ENCODE measurements at regions not wholly inside any gene's neighbourhood (a gene's known extent, or its start where the extent isn't known, plus 50 kb on each side); places are given as distances from the start of the nearest gene placed in this dataset.
A peak's percentile ranks its signal among the peaks of the same experiment; 100 is the strongest.
"Not testable (repeated sequence)": the region's sequence is repeated elsewhere in the genome, so short reads cannot be mapped to it uniquely, and the experiment has no call there.

- no peak for DNase-seq (ENCODE audit: low read depth in 2 of 3, low spot score in 2 of 3)
These were observed 294.8 kb downstream of the FOXO1 start for GRCh38 chr13:40371531-40372125.

DNA sequence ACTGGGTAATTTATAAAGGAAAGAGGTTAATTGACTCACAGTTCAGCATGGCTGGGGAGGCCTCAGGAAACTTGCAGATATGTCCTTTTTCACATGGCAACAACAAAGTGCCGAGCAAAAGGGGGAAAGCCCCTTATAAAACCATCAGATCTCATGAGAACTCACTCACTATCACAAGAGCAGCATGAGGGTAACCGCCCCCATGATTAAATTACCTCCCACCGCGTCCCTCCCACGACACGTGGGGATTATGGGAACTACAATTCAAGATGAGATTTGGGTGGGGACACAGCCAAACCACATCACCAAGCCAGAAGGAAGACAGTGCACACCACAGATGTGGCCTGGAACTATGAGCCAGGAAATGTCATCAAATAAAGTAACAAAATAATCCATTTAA, 292.8 kb downstream of the FOXO1 start:
- not testable (repeated sequence) for DNase-seq (ENCODE audit: low read depth in 2 of 3, low spot score in 2 of 3)

GRCh38 chr13:40375489-40376171, 290.8 kb downstream of the FOXO1 start:
- DNase-seq (ENCODE audit: low read depth in 2 of 3, low spot score in 2 of 3) = no peak

DNA sequence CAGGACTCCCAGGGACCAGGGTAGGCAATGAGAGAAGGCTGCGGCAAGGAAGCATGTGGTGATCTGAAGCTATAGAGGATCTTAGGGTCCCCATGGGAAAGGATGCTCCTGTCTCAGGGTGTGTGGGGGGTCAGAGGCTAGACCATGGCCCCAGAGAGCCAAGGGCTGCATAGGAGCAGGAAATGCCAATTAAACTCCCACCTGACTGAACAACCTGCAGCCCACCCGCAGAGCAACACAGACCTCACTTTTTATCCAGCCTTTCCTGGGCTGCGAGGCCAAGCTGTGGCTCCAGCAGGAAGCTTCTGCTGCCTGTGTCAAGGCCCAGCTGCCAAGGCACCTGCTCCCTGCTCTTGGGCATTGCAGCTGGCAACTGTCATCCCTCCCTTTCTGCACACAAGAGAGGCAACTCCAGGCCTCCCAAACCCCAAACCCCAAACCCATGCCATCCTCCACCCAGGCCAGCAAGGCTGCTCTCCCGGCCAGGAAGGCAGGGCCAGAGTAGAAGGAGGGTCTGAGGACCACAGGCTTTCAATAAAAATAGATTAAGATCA, 290.1 kb downstream of the FOXO1 start:
- DNase-seq (ENCODE audit: low read depth in 2 of 3, low spot score in 2 of 3) = peak in 1 of 3 donors; percentile 20

DNA sequence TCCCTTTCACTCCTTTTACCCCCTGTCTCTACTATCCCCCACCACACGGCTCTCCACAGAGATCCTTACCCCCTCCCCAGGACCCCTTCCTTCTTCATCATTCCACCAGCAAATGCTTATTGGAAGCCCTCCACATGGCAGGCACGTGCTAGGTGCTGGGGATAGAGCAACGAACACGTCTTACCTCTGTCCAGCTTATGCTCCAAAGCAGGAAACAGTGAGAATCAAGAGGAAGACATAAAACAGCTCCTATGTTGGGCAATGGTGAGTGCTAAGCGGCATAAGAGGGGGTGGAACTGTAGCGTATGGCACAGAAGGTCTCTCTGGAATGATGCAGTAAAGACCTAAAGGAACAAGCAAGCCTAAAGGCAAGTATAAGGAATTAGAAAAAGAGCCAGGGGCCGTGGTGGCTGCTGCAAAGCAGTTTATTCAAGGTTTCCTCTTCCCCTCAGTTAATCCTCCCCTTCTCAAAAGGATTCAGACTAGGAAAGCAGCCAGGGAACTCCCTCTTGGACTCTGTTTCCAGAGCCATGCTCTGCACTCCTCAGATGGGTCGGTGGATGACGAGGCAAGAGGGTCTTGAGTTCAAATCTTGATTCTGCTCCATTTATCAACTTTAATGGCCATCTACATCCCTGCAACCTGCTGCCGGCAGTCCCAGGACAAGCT, 289.4 kb downstream of the FOXO1 start:
- no peak for DNase-seq (ENCODE audit: low read depth in 2 of 3, low spot score in 2 of 3)

GRCh38 chr13:40377783-40378182, 288.7 kb downstream of the FOXO1 start:
- DNase-seq (ENCODE audit: low read depth in 2 of 3, low spot score in 2 of 3) = no peak

DNA sequence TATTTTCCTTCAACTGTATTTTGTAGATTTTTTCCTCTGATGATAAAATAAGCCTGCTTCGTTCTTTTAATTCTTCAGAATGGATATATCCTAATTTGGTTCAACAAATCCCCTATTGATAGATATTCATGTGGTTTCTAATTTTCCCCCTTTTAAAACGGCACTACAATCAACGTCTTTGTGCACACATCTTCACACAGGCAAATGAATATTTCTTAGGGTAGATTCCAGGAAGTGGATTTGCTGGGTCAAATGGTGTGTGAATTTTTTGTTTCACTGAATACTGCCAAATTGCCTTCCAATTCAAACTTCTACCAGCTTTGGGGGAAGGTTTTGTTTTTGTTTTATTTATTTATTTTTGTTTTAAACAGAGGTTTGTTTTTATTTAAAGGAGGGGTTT, 287.2 kb downstream of the FOXO1 start:
- DNase-seq (ENCODE audit: low read depth in 2 of 3, low spot score in 2 of 3) = no peak

GRCh38 chr13:40379794-40380578, 286.5 kb downstream of the FOXO1 start:
- no peak for DNase-seq (ENCODE audit: low read depth in 2 of 3, low spot score in 2 of 3)

- no peak for DNase-seq (ENCODE audit: low read depth in 2 of 3, low spot score in 2 of 3)
These were observed 284.3 kb downstream of the FOXO1 start for GRCh38 chr13:40381935-40382764.

DNA sequence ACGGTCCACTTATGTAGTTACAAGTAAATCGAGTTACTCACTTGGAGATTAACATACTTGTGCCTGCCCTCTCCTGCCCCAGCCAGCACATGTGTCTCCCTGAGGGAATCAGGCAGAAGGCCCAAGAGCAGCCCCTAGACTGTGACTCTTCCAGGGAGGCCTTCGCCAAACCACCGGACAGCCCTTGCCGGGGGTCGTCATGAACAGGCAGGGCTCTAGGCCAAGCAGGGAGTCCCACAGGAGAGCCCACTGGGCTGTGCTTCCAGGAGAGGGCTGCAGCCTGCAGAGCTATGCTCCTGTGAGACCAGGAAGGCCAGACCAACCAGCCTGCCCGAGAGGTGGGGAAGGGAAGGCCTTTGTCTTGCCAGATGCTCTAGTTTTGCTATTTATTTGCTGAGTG, 283.3 kb downstream of the FOXO1 start:
- no peak for DNase-seq (ENCODE audit: low read depth in 2 of 3, low spot score in 2 of 3)

- DNase-seq (ENCODE audit: low read depth in 2 of 3, low spot score in 2 of 3) = no peak
These were observed 282.6 kb downstream of the FOXO1 start for GRCh38 chr13:40383885-40384284.

DNA sequence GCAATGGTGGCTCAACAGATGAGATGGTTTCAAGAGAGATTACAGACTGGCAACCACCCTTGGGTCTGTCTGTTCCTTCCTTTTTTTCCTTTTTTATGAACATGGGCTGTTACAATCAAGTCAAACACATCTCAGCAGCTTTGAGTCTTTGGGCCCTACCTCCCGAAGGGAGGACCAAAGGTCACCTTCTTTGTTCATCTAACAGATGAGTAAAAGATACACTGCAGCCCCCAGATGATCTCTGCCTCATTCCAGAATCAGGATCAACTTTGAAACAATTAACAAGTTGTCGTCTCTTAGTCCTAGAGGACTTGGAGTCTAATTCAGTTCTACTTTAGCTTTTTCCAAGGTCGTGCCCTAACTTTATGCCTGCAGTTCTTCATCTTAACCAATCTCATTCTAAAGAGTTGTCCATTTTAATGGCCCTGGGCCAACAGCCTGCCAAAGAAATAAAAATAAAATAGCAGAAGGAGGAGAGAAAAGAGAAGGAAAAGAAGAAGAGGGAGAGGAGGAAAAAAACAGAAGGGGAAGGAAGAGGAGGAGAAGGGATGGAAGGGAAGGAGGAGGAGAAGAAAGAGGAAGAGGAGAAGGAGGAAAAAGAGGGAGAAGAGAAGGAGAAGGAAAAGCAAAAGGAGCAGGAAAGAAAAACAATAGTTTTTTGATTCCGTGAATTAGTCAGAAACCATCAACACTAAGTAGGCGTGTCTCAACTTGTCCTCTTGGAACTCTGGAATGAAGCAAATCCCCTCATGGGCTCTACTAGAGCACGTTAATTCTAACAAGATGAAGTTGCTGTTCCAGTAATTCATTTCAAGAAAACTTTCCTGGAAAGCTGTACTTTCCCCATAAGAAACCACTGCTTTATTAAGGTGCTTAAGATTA, 281.2 kb downstream of the FOXO1 start:
- DNase-seq (ENCODE audit: low read depth in 2 of 3, low spot score in 2 of 3) = no peak

DNA sequence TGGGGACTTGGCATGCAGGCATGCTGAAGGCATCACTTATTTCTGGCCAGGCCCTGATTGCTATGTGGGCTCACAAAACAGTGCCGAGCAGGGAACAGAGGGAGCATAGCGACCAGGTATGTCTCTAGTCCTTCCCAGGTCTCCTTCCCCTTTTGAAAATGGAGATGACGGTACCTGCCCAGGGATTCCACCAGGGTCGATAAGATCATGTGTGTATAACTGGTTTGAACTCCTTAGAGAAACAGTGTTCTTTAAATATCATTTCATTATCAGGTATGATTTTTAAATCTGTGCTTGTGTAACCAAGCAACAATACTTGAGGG, 280.6 kb downstream of the FOXO1 start:
- DNase-seq (ENCODE audit: low read depth in 2 of 3, low spot score in 2 of 3) = no peak

DNA sequence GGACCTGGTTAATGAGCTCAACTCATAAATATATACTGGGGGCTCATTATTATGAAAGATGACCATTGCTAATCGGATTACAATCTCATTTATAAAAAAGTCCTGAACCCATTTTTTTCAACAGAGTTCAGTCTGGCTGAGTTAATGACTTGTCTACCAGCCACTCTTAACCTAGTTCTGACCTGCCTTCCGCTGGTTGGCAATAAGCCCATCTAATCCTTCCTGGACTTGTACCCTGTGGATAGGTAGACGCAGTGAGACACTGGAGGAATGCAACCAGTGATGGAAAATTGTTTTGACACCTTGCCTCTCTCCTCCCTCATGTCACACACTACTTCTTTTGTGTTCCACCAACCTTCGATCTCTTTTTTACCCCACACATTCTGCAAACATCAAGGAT, 279.9 kb downstream of the FOXO1 start:
- DNase-seq (ENCODE audit: low read depth in 2 of 3, low spot score in 2 of 3) = no peak

DNA sequence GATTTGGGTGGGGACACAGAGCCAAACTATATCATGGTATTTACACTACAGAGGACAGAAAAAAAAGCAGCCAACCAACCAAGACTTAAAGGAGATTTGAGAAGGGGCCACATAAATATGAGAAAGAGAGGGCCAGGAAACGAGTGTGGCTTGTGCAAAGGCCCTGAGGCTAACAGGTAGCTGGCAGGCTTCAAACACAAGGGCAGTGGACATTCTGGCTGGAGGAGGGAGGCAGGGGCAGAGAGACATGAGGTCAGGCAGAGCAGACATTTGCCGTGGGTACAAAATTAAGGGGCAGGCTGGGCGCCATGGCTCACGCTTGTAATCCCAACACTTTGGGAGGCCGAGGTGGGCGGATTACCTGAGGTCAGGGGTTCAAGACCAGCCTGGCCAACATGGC, 278.7 kb downstream of the FOXO1 start:
- no peak for DNase-seq (ENCODE audit: low read depth in 2 of 3, low spot score in 2 of 3)

DNA sequence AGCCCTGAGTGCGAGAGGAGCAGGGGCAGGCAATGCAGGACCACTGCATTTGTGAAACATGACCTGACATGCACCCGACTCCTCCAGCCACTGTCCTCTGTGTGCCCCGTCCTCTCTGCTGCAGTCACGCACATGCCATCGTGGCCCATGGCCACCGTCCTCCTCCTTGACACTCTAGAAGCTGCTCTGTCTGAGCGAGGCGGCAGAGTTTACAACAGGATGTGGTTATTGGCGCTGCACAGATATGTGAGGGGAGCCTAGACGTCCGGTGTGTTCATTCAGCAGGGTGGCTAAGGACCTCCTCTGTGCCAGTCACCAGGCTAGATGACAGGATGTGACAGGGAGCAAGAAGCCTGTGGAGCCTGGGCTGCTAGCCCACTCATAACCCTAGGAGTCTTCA, 277.8 kb downstream of the FOXO1 start:
- DNase-seq (ENCODE audit: low read depth in 2 of 3, low spot score in 2 of 3) = peak; percentile 59 to 85 (median 62)

GRCh38 chr13:40389081-40389641, 277.3 kb downstream of the FOXO1 start:
- DNase-seq (ENCODE audit: low read depth in 2 of 3, low spot score in 2 of 3) = no peak

- no peak for DNase-seq (ENCODE audit: low read depth in 2 of 3, low spot score in 2 of 3)
These were observed 276.0 kb downstream of the FOXO1 start for GRCh38 chr13:40390401-40390916.

- no peak for DNase-seq (ENCODE audit: low read depth in 2 of 3, low spot score in 2 of 3)
These were observed 274.7 kb downstream of the FOXO1 start for GRCh38 chr13:40391788-40392187.
